ENCODE measurements at regions not wholly inside any gene's neighbourhood (a gene's known extent, or its start where the extent isn't known, plus 50 kb on each side); places are given as distances from the start of the nearest gene placed in this dataset.

DNA sequence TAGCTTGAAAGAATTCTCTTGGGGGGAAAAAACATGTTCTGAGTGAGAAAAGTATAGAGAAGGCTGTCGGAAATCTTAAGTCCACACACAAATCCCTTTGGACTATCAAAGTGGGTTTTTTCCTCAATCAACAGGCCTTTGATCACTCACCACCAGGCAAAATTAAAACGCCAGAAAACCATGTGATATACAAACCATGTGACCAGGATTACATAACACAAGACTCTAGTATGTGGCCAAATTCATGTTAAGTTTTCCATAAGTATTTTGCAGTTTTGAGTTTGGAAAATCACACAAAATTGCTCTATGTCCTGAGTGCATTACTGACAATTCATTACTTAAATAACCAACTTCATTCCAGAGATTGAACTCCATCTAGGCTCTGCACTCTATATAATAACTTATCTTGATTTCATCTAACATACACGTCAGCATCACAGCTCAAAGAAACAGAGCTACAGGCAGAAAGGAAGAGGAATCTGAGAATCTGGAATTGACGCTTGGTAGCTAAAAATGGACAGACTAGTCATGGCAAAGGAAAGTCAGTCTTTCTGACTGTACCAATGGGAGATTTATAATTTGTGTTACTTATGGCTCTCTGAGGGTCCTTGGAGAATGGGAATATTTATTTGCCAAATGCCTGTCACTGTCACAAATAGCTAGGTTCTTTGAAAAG lies 383.5 kb downstream of the SFMBT2 start:
- Histone ChIP-seq H3K27me3 (no peaks in the 10 kb centered on the region), H3K4me3 (no peak overlapping the region), H3K9me3 (peaks cover 0 to 7% of the 10 kb centered on the region in 2 donors), H3K36me3 (no peaks in the 10 kb centered on the region), H3K27ac (no peak overlapping the region), H3K4me1 (no peaks in the 10 kb centered on the region)
- intact Hi-C loops (cut with DNase I; ENCODE audit: low total_unique reads) = no loop called here
- no peak for TF ChIP-seq CTCF (IDR thresholded peaks at IDR 0.05)
- TF ChIP-seq POLR2A (IDR thresholded peaks at IDR 0.05) = no peak
- no peak for DNase-seq

GRCh38 chr10:7026818-7027217 lies 384.0 kb downstream of the SFMBT2 start:
- DNase-seq = no peak
- H3K4me1 ChIP-seq = no peaks in the 10 kb centered on the region
- no peaks in the 10 kb centered on the region for H3K27me3 ChIP-seq
- H3K9me3 ChIP-seq = peaks cover 0 to 7% of the 10 kb centered on the region in 2 donors
- intact Hi-C loops (cut with DNase I; ENCODE audit: low total_unique reads) = no loop called here
- H3K4me3 ChIP-seq = no peak overlapping the region
- no peaks in the 10 kb centered on the region for H3K36me3 ChIP-seq
- H3K27ac ChIP-seq = no peak overlapping the region
- TF ChIP-seq POLR2A (IDR thresholded peaks at IDR 0.05) (no peak), CTCF (IDR thresholded peaks at IDR 0.05) (no peak)

DNA sequence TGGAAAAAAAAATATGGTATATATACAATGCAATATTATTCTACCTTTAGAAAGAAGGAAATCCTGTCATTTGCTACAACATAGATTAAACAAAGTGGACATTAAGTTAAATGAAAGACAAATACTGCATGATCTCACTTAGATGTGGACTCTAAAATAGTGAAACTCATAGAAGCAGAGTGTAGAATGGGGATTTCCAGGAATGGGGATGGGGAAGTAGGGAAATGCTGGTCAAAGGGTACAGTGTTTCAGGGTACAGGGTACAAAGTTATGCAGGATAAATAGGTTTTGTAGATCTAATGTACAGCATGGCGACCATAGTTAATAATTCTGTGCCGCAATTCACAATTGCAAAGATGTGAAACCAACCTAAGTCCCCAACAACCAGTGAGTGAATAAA lies 385.5 kb downstream of the SFMBT2 start:
- Histone ChIP-seq H3K36me3 (no peaks in the 10 kb centered on the region), H3K9me3 (peaks cover 0 to 7% of the 10 kb centered on the region in 2 donors), H3K4me1 (no peaks in the 10 kb centered on the region), H3K27ac (no peak overlapping the region), H3K27me3 (no peaks in the 10 kb centered on the region), H3K4me3 (no peak overlapping the region)
- no peak for DNase-seq
- TF ChIP-seq POLR2A (IDR thresholded peaks at IDR 0.05) (no peak), CTCF (IDR thresholded peaks at IDR 0.05) (no peak)
- intact Hi-C loops (cut with DNase I; ENCODE audit: low total_unique reads) = no loop called here

DNA sequence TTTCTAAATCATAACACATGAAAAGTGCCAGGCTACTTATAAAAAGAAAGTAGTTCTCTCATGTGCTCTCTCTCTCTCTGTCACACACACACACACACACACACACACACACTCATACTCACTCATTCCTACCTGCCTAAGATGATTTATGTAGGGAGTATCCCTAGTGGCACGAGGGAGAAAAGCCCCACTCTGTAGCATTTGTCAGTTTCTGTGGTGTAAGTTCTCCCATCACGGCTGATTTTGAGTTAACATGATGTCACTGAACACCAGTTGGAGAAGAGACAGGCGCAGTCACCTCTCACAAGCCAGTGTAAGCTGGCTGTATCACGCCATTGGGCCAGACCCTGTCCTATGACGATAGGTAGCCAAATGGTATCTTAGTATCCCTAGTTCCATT lies 395.4 kb downstream of the SFMBT2 start:
- TF ChIP-seq CTCF (IDR thresholded peaks at IDR 0.05) = no peak
- TF ChIP-seq POLR2A (IDR thresholded peaks at IDR 0.05) = no peak
- H3K27me3 ChIP-seq = no peaks in the 10 kb centered on the region

GRCh38 chr10:7014721-7015120 lies 396.1 kb downstream of the SFMBT2 start:
- TF ChIP-seq POLR2A (IDR thresholded peaks at IDR 0.05) = no peak
- no peak for TF ChIP-seq CTCF (IDR thresholded peaks at IDR 0.05)
- H3K4me1 ChIP-seq = no peaks in the 10 kb centered on the region

More for the DNA sequence above, 395.4 kb downstream of the SFMBT2 start:
- Histone ChIP-seq H3K27ac (no peak overlapping the region), H3K36me3 (no peaks in the 10 kb centered on the region), H3K9me3 (no peaks in the 10 kb centered on the region), H3K4me1 (no peaks in the 10 kb centered on the region), H3K4me3 (no peak overlapping the region)
- no peak for DNase-seq
- intact Hi-C loops (cut with DNase I; ENCODE audit: low total_unique reads) = no loop called here

More at GRCh38 chr10:7014721-7015120, 396.1 kb downstream of the SFMBT2 start:
- no peaks in the 10 kb centered on the region for H3K36me3 ChIP-seq
- no peak overlapping the region for H3K27ac ChIP-seq
- no peaks in the 10 kb centered on the region for H3K27me3 ChIP-seq
- no peak for DNase-seq
- intact Hi-C loops (cut with DNase I; ENCODE audit: low total_unique reads) = no loop called here
- H3K9me3 ChIP-seq = no peaks in the 10 kb centered on the region
- no peak overlapping the region for H3K4me3 ChIP-seq
